ES-I3 (cell line): ENCODE measurements at regions not wholly inside any gene's neighbourhood (a gene's known extent, or its start where the extent isn't known, plus 50 kb on each side); places are given as distances from the start of the nearest gene placed in this dataset.

Experiments
- H3K36me3 ChIP-seq: 2 replicates; pipeline ENCODE4 v1.6.1; 2013; ENCODE audit warnings: mild to moderate bottlenecking, low read length, control low read depth, moderate library complexity; ENCODE audit not compliant: insufficient read depth
- H3K4me1 ChIP-seq: 2 replicates; pipeline ENCODE4 v1.6.1; 2013; ENCODE audit warnings: mild to moderate bottlenecking, control low read depth, low read length; ENCODE audit not compliant: insufficient read depth
- H3K9ac ChIP-seq: 2 replicates; pipeline ENCODE4 v1.6.1; 2013; ENCODE audit warnings: low read depth, mild to moderate bottlenecking, low read length, moderate library complexity
- H3K9me3 ChIP-seq: 2 replicates; pipeline ENCODE4 v1.6.1; 2013; ENCODE audit warnings: mild to moderate bottlenecking, low read length, moderate library complexity; ENCODE audit not compliant: control insufficient read depth, insufficient read depth

- Histone ChIP-seq H3K9ac (no peak overlapping the region), H3K4me1 (peaks cover 18% of the 10 kb centered on the region), H3K9me3 (0 out of 2 replicates have a peak, but pooled peaks cover 5% of the 10 kb centered on the region), H3K36me3 (no peaks in the 10 kb centered on the region)
These were observed 446.9 kb downstream of the ATP23 start for GRCh38 chr12:58388261-58388660.

GRCh38 chr12:58393152-58393551, 451.8 kb downstream of the ATP23 start:
- Histone ChIP-seq H3K36me3 (no peaks in the 10 kb centered on the region), H3K4me1 (no peaks in the 10 kb centered on the region), H3K9ac (no peak overlapping the region), H3K9me3 (0 out of 2 replicates have a peak, but pooled peaks cover 1% of the 10 kb centered on the region)

- Histone ChIP-seq H3K9me3 (no peaks in the 10 kb centered on the region), H3K9ac (no peak overlapping the region)
These were observed 453.7 kb downstream of the ATP23 start for GRCh38 chr12:58395056-58395455.

GRCh38 chr12:58395470-58395869, 454.1 kb downstream of the ATP23 start:
- no peaks in the 10 kb centered on the region for H3K9me3 ChIP-seq
- no peak overlapping the region for H3K9ac ChIP-seq
- no peaks in the 10 kb centered on the region for H3K36me3 ChIP-seq
- no peaks in the 10 kb centered on the region for H3K4me1 ChIP-seq

More at GRCh38 chr12:58395056-58395455, 453.7 kb downstream of the ATP23 start:
- Histone ChIP-seq H3K36me3 (no peaks in the 10 kb centered on the region), H3K4me1 (no peaks in the 10 kb centered on the region)

GRCh38 chr12:58396239-58396638, 454.9 kb downstream of the ATP23 start:
- H3K9ac ChIP-seq, result no peak overlapping the region
- H3K4me1 ChIP-seq, result no peaks in the 10 kb centered on the region
- no peaks in the 10 kb centered on the region for H3K9me3 ChIP-seq
- H3K36me3 ChIP-seq, result no peaks in the 10 kb centered on the region

GRCh38 chr12:58405363-58405762, 464.0 kb downstream of the ATP23 start:
- no peaks in the 10 kb centered on the region for H3K9me3 ChIP-seq

GRCh38 chr12:58408516-58408915, 467.1 kb downstream of the ATP23 start:
- Histone ChIP-seq H3K4me1 (peaks cover 11% of the 10 kb centered on the region), H3K36me3 (no peaks in the 10 kb centered on the region), H3K9ac (no peak overlapping the region), H3K9me3 (no peaks in the 10 kb centered on the region)

More at GRCh38 chr12:58405363-58405762, 464.0 kb downstream of the ATP23 start:
- peaks cover 11% of the 10 kb centered on the region for H3K4me1 ChIP-seq
- H3K9ac ChIP-seq, result no peak overlapping the region
- H3K36me3 ChIP-seq, result no peaks in the 10 kb centered on the region

- H3K36me3 ChIP-seq, result no peaks in the 10 kb centered on the region
- H3K9ac ChIP-seq, result no peak overlapping the region
- no peaks in the 10 kb centered on the region for H3K9me3 ChIP-seq
- H3K4me1 ChIP-seq, result peaks cover 21% of the 10 kb centered on the region
These were observed 471.2 kb downstream of the ATP23 start for GRCh38 chr12:58412461-58413060.

GRCh38 chr12:58413794-58414193, 472.4 kb downstream of the ATP23 start:
- Histone ChIP-seq H3K9me3 (no peaks in the 10 kb centered on the region), H3K36me3 (no peaks in the 10 kb centered on the region), H3K4me1 (peaks cover 21% of the 10 kb centered on the region), H3K9ac (no peak overlapping the region)

GRCh38 chr12:58414398-58414871, 473.1 kb downstream of the ATP23 start:
- no peaks in the 10 kb centered on the region for H3K36me3 ChIP-seq
- no peak overlapping the region for H3K9ac ChIP-seq
- peaks cover 21% of the 10 kb centered on the region for H3K4me1 ChIP-seq
- no peaks in the 10 kb centered on the region for H3K9me3 ChIP-seq

GRCh38 chr12:58415716-58416115, 474.3 kb downstream of the ATP23 start:
- H3K9ac ChIP-seq, result no peak overlapping the region
- H3K36me3 ChIP-seq, result no peaks in the 10 kb centered on the region
- H3K4me1 ChIP-seq, result peaks cover 21% of the 10 kb centered on the region

GRCh38 chr12:58416236-58416635, 474.9 kb downstream of the ATP23 start:
- Histone ChIP-seq H3K4me1 (peaks cover 21% of the 10 kb centered on the region), H3K9me3 (no peaks in the 10 kb centered on the region), H3K9ac (no peak overlapping the region), H3K36me3 (no peaks in the 10 kb centered on the region)

More at GRCh38 chr12:58415716-58416115, 474.3 kb downstream of the ATP23 start:
- H3K9me3 ChIP-seq, result no peaks in the 10 kb centered on the region

- H3K36me3 ChIP-seq, result no peaks in the 10 kb centered on the region
- peaks cover 31% of the 10 kb centered on the region for H3K4me1 ChIP-seq
- H3K9ac ChIP-seq, result no peak overlapping the region
- H3K9me3 ChIP-seq, result no peaks in the 10 kb centered on the region
These were observed 477.9 kb downstream of the ATP23 start for GRCh38 chr12:58419196-58419760.

GRCh38 chr12:58419905-58420304, 478.5 kb downstream of the ATP23 start:
- Histone ChIP-seq H3K9me3 (no peaks in the 10 kb centered on the region), H3K36me3 (no peaks in the 10 kb centered on the region), H3K9ac (no peak overlapping the region), H3K4me1 (peaks cover 33% of the 10 kb centered on the region)

- no peaks in the 10 kb centered on the region for H3K9me3 ChIP-seq
- peaks cover 32% of the 10 kb centered on the region for H3K4me1 ChIP-seq
- no peak overlapping the region for H3K9ac ChIP-seq
- H3K36me3 ChIP-seq, result no peaks in the 10 kb centered on the region
These were observed 479.1 kb downstream of the ATP23 start for GRCh38 chr12:58420503-58420902.
